Fibroblast of lung (primary cell): ENCODE measurements at regions not wholly inside any gene's neighbourhood (a gene's known extent, or its start where the extent isn't known, plus 50 kb on each side); places are given as distances from the start of the nearest gene placed in this dataset.

Source experiments
- CTCF ChIP-seq, 2 donors: IDR thresholded peaks in 1 of 2; conservative IDR thresholded peaks in 1 of 2; 1 replicate in 1 of 2; 2 replicates in 1 of 2; pipeline ENCODE4 v1.5.1; 2011 to 2012; ENCODE audit warnings: low read length in 2 of 2, control low read depth in 1 of 2, inconsistent platforms in 1 of 2, low read depth in 1 of 2, mild to moderate bottlenecking in 1 of 2
- EZH2 ChIP-seq: IDR thresholded peaks from 2 replicates; pipeline ENCODE4 v1.5.1; 2012; ENCODE audit warnings: low read length, control low read depth, mild to moderate bottlenecking; ENCODE audit errors: missing control alignments

- TF ChIP-seq CTCF (conservative IDR thresholded peaks at IDR 0.05 in 1 of 2, IDR thresholded peaks at IDR 0.05 in 1 of 2; ENCODE audit: low read depth in 1 of 2, low read length in 2 of 2) = no peak
- TF ChIP-seq EZH2 = no peak
Observed at GRCh38 chr21:20856926-20857325, 141.3 kb upstream of the NCAM2 start.
